Loucy (cell line): ENCODE measurements at regions not wholly inside any gene's neighbourhood (a gene's known extent, or its start where the extent isn't known, plus 50 kb on each side); places are given as distances from the start of the nearest gene placed in this dataset.

Experiments
- CTCF ChIP-seq: fragments of 200-600 bp; sonication (generic); conservative IDR thresholded peaks from 2 replicates; pipeline ENCODE4 v1.5.1; 2014; ENCODE audit warnings: mild to moderate bottlenecking, antibody characterized with exemption, low read length
- EZH2phosphoT487 ChIP-seq: fragments of 200-600 bp; IDR thresholded peaks from 2 replicates; pipeline ENCODE4 v1.6.1; 2018; ENCODE audit warnings: antibody characterized with exemption, mild to moderate bottlenecking, moderate library complexity, borderline replicate concordance

- no peak for TF ChIP-seq CTCF
- no peak for TF ChIP-seq EZH2phosphoT487
Observed at GRCh38 chr1:199168888-199169585, 530.2 kb downstream of the PTPRC start.
